PC-9 (cell line): ENCODE measurements at regions not wholly inside any gene's neighbourhood (a gene's known extent, or its start where the extent isn't known, plus 50 kb on each side); places are given as distances from the start of the nearest gene placed in this dataset.

Experiments
- BruUV-seq: library from RNA; stranded (reverse); fragments of 400-500 nt; replicated peaks from 2 replicates; lab custom pipeline; 2021; lab: Mats Ljungman, UMichigan
- CTCF ChIA-PET: fragments of 300-600 bp; sonication (Branson Sonifier 250); formaldehyde crosslinking; loops from one replicate; lab custom pipeline; 2022; ENCODE audit warnings: antibody characterized with exemption; lab: Charles Lee
- POLR2A ChIA-PET: fragments of 300-600 bp; sonication (Branson Sonifier 250); formaldehyde crosslinking; loops from one replicate; lab custom pipeline; 2022; ENCODE audit warnings: antibody characterized with exemption; ENCODE audit not compliant: unreplicated experiment; lab: Charles Lee
- DNase-seq, 2 experiments: peaks; one replicate each; pipeline versions ENCODE4 v3.0.0 to v3.0.0-alpha.2; 2015 to 2022; ENCODE audit warnings: mixed read lengths in 1 of 2
- H2AFZ ChIP-seq: fragments of 200-600 bp; sonication (generic); 2 replicates; pipeline ENCODE4 v1.8.1; 2017; ENCODE audit warnings: antibody characterized with exemption
- H3F3A ChIP-seq: fragments of 200-600 bp; sonication (generic); 2 replicates; pipeline ENCODE4 v1.8.1; 2017; ENCODE audit warnings: antibody characterized with exemption, mild to moderate bottlenecking, low read depth; ENCODE audit not compliant: insufficient read depth
- H3K27ac ChIP-seq: fragments of 200-600 bp; sonication (generic); 2 replicates; pipeline ENCODE4 v1.6.1; 2016; ENCODE audit warnings: mixed run types
- H3K27me3 ChIP-seq: fragments of 200-600 bp; sonication (generic); 2 replicates; pipeline ENCODE4 v1.6.1; 2016; ENCODE audit warnings: low read depth, mixed run types; ENCODE audit not compliant: insufficient read depth
- H3K36me3 ChIP-seq: fragments of 200-600 bp; sonication (generic); 2 replicates; pipeline ENCODE4 v1.6.1; 2016; ENCODE audit warnings: low read depth, mixed run types
- H3K4me1 ChIP-seq: fragments of 200-600 bp; sonication (generic); replicated peaks from 2 replicates; pipeline ENCODE4 v1.6.1; 2016; ENCODE audit warnings: mixed run types; ENCODE audit not compliant: insufficient read depth
- H3K4me2 ChIP-seq: fragments of 200-600 bp; sonication (generic); 2 replicates; pipeline ENCODE4 v1.6.1; 2017; ENCODE audit warnings: mixed run types
- H3K4me3 ChIP-seq: fragments of 200-600 bp; sonication (generic); 2 replicates; pipeline ENCODE4 v1.6.1; 2016; ENCODE audit warnings: mixed run types
- H3K79me2 ChIP-seq: fragments of 200-600 bp; sonication (generic); 2 replicates; pipeline ENCODE4 v1.6.1; 2017; ENCODE audit warnings: low read depth, mixed run types
- H3K9me2 ChIP-seq: fragments of 200-600 bp; sonication (generic); 2 replicates; pipeline ENCODE4 v1.8.1; 2017; ENCODE audit warnings: mild to moderate bottlenecking; ENCODE audit not compliant: insufficient read depth
- H3K9me3 ChIP-seq: fragments of 200-600 bp; sonication (generic); 2 replicates; pipeline ENCODE4 v1.8.1; 2016; ENCODE audit warnings: low read depth; ENCODE audit not compliant: insufficient read depth
- H4K20me1 ChIP-seq: fragments of 200-600 bp; sonication (generic); 2 replicates; pipeline ENCODE4 v1.8.1; 2017; ENCODE audit not compliant: insufficient read depth
- EZH2 ChIP-seq: fragments of 200-600 bp; sonication (generic); IDR thresholded peaks from 2 replicates; pipeline ENCODE4 v1.8.0; 2017; ENCODE audit warnings: antibody characterized with exemption, low read depth
- intact Hi-C: fragments of 100-400 bp; cut with micrococcal nuclease; formaldehyde crosslinking; loops from one replicate; pipeline ENCODE4 v1.10.0; 2022; ENCODE audit not compliant: unreplicated experiment
- TF ChIP-seq, protein P1 (sequence below): fragments of 200-600 bp; sonication (generic); conservative IDR thresholded peaks from 2 replicates; pipeline ENCODE4 v1.6.1; 2017; ENCODE audit warnings: mixed run types, antibody characterized with exemption, mild to moderate bottlenecking, moderate library complexity

- no peak for DNase-seq
- ChIA-PET POLR2A (no interaction called here), CTCF (no interaction called here)
- Histone ChIP-seq H3K27me3 (no peaks in the 10 kb centered on the region), H3K4me2 (no peak overlapping the region), H3F3A (no peaks in the 10 kb centered on the region), H3K4me1 (no peaks in the 10 kb centered on the region), H3K9me3 (no peaks in the 10 kb centered on the region), H3K4me3 (no peak overlapping the region), H3K9me2 (no peaks in the 10 kb centered on the region), H3K36me3 (no peaks in the 10 kb centered on the region), H3K79me2 (no peaks in the 10 kb centered on the region), H2AFZ (no peak overlapping the region), H4K20me1 (no peaks in the 10 kb centered on the region), H3K27ac (no peak overlapping the region)
- no peak for TF ChIP-seq EZH2
- TF ChIP-seq, protein P1, sequence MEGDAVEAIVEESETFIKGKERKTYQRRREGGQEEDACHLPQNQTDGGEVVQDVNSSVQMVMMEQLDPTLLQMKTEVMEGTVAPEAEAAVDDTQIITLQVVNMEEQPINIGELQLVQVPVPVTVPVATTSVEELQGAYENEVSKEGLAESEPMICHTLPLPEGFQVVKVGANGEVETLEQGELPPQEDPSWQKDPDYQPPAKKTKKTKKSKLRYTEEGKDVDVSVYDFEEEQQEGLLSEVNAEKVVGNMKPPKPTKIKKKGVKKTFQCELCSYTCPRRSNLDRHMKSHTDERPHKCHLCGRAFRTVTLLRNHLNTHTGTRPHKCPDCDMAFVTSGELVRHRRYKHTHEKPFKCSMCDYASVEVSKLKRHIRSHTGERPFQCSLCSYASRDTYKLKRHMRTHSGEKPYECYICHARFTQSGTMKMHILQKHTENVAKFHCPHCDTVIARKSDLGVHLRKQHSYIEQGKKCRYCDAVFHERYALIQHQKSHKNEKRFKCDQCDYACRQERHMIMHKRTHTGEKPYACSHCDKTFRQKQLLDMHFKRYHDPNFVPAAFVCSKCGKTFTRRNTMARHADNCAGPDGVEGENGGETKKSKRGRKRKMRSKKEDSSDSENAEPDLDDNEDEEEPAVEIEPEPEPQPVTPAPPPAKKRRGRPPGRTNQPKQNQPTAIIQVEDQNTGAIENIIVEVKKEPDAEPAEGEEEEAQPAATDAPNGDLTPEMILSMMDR, result no peak
- no TSS peak for BruUV-seq
- intact Hi-C loops, result no loop called here
Observed at GRCh38 chr4:110787707-110788106, 164.8 kb upstream of the PITX2 start.

DNA sequence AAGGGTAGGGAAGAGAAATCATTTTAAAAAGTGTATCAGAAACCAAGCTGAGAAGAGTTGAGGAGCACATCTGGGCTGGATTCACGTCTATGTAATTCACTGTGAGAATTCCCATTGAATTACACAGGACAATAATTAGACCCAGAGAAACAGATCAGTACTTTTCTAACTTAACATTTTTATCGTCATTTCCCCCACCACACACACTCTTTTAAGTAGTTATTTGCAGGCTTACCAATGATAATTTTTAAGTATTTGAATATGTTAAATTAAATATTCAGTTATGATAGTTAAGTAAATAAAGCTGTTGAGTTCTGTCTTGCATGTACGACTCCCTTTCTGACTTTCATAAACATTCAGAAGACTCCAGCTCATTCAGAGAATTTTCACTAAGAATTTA, 165.4 kb upstream of the PITX2 start:
- H3K9me3 ChIP-seq, result no peaks in the 10 kb centered on the region
- no peak overlapping the region for H3K27ac ChIP-seq
- no peaks in the 10 kb centered on the region for H3K27me3 ChIP-seq
- H3K36me3 ChIP-seq, result no peaks in the 10 kb centered on the region
- H3F3A ChIP-seq, result no peaks in the 10 kb centered on the region
- no peak overlapping the region for H3K4me3 ChIP-seq
- H3K79me2 ChIP-seq, result no peaks in the 10 kb centered on the region
- ChIA-PET CTCF (no interaction called here), POLR2A (no interaction called here)
- intact Hi-C loops, result no loop called here
- DNase-seq, result no peak
- BruUV-seq, result no TSS peak
- no peaks in the 10 kb centered on the region for H3K9me2 ChIP-seq
- TF ChIP-seq, protein P1, result no peak
- TF ChIP-seq EZH2, result no peak
- no peaks in the 10 kb centered on the region for H4K20me1 ChIP-seq
- no peak overlapping the region for H3K4me2 ChIP-seq
- H3K4me1 ChIP-seq, result no peaks in the 10 kb centered on the region
- no peak overlapping the region for H2AFZ ChIP-seq

DNA sequence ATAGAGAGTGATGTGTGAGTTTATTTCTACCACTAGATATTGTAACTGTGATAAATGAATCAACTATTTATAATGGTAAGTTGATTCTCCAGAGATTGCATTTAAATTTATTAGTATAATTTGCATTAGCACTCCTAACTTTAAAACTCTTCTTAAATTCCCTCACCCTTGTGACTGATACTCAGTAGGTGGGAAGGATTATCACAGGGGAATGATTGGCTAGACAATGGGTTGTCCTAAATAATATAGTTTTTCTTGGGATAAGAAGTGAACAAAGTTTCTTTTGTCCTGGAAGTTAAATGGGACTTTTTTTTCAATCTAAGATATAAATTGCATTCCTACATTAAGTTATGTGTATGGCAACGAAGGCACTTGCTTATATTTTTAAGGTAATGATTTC, 169.2 kb upstream of the PITX2 start:
- Histone ChIP-seq H3K4me2 (no peak overlapping the region), H3K27me3 (no peaks in the 10 kb centered on the region), H3K9me2 (no peaks in the 10 kb centered on the region), H3K9me3 (no peaks in the 10 kb centered on the region), H2AFZ (no peak overlapping the region), H3K4me1 (no peaks in the 10 kb centered on the region), H3K27ac (no peak overlapping the region), H3F3A (no peaks in the 10 kb centered on the region), H3K4me3 (no peak overlapping the region), H3K79me2 (no peaks in the 10 kb centered on the region), H4K20me1 (no peaks in the 10 kb centered on the region), H3K36me3 (no peaks in the 10 kb centered on the region)
- ChIA-PET POLR2A (no interaction called here), CTCF (no interaction called here)
- BruUV-seq, result no TSS peak
- DNase-seq, result no peak
- intact Hi-C loops, result no loop called here
- TF ChIP-seq EZH2, result no peak
- TF ChIP-seq, protein P1, result no peak
